Naive thymus-derived CD8-positive, alpha-beta T cell (primary cell): ENCODE measurements at regions not wholly inside any gene's neighbourhood (a gene's known extent, or its start where the extent isn't known, plus 50 kb on each side); places are given as distances from the start of the nearest gene placed in this dataset.

ENCODE experiments used
- ATAC-seq, 2 donors: fragments of 150-1000 bp; cut with Tn5 transposase in 1 of 2; sonication (Bioruptor Pico), chemical (Tn5 transposase) in 1 of 2; 1 replicate in 1 of 2; 2 replicates in 1 of 2; pipeline ENCODE4 v1.10.0; 2021; ENCODE audit warnings: mild to moderate bottlenecking in 2 of 2, moderate library complexity in 2 of 2
- POLR2A ChIA-PET: fragments of 350-600 bp; sonication (Branson Sonifier 250); formaldehyde crosslinking; loops from one replicate; lab custom pipeline; 2021; ENCODE audit warnings: antibody characterized with exemption; lab: Charles Lee
- DNase-seq, 10 donors: peaks; one replicate each; pipeline versions ENCODE4 v3.0.0 to v3.0.0-alpha.2; 2020 to 2022
- H3K27ac Mint-ChIP-seq, 10 donors: one replicate each; pipeline ENCODE4 v1.8.0; 2020 to 2022; ENCODE audit warnings: mild to moderate bottlenecking in 10 of 10, mixed read lengths in 10 of 10, moderate library complexity in 4 of 10, inconsistent platforms in 1 of 10
- H3K27me3 Mint-ChIP-seq, 5 donors: one replicate each; pipeline ENCODE4 v1.8.0; 2021 to 2022; ENCODE audit warnings: mixed read lengths in 5 of 5
- H3K36me3 Mint-ChIP-seq, 3 donors: one replicate each; pipeline ENCODE4 v1.8.0; 2020 to 2022; ENCODE audit warnings: mixed read lengths in 3 of 3, mild to moderate bottlenecking in 2 of 3, inconsistent platforms in 1 of 3
- H3K4me1 Mint-ChIP-seq, 4 donors: one replicate each; pipeline ENCODE4 v1.8.0; 2021 to 2022; ENCODE audit warnings: mixed read lengths in 4 of 4
- H3K4me3 Mint-ChIP-seq, 10 donors: one replicate each; pipeline ENCODE4 v1.8.0; 2020 to 2022; ENCODE audit warnings: mild to moderate bottlenecking in 10 of 10, mixed read lengths in 10 of 10, moderate library complexity in 6 of 10, inconsistent platforms in 1 of 10
- H3K9me3 Mint-ChIP-seq, 9 donors: one replicate each; pipeline ENCODE4 v1.8.0; 2020 to 2022; ENCODE audit warnings: mixed read lengths in 9 of 9, mild to moderate bottlenecking in 3 of 9, inconsistent platforms in 1 of 9, moderate library complexity in 1 of 9

DNA sequence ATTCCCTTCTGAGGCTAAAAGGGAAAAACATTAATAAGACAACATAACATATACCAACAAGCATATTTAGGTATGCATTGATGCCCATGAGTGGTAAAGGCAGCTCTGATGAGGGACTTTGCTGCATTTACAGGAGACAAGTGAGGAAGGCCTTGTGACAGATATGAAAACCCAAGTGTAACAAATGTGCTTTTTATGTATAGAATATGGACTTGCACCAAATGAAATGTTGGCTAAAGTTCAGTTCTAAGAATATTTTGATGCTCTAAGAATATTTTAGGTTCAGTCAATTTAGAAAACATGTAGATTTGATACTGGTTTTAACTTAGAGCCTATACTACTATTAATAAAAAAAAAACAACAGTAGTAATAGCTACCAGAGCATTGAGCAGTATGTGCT, 424.7 kb downstream of the LMO4 start:
- no peaks in the 10 kb centered on the region for H3K36me3 Mint-ChIP-seq
- H3K27ac Mint-ChIP-seq, result no peak overlapping the region
- ATAC-seq (no peak), DNase-seq (no peak)
- H3K4me3 Mint-ChIP-seq, result no peak overlapping the region
- peaks cover 0 to 1% (median 0%) of the 10 kb centered on the region in 4 donors for H3K4me1 Mint-ChIP-seq
- H3K9me3 Mint-ChIP-seq, result no peaks in the 10 kb centered on the region
- POLR2A ChIA-PET, result no interaction called here
- H3K27me3 Mint-ChIP-seq, result peaks cover 0 to 11% (median 2%) of the 10 kb centered on the region in 5 donors

DNA sequence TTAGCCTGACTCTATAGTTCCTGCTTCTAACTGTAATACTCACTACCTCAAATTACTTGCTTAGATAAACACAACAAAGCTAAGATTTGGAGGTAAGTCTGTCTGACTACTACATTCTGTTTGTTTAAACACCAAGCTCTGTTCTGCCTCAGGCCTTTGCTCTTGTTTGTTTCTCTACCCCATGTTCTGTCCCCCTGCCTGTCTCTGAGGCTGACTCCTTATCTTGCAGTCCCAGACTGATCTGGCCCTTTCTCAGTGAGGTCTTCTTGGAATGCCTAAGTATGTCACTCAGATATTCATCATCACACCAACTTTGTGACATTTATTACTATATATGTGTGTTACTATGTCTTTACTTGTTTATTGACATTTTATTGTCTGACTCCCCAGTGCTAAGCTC, 425.5 kb downstream of the LMO4 start:
- POLR2A ChIA-PET, result no interaction called here
- ATAC-seq, result no peak
- Mint-ChIP-seq H3K4me1 (peaks cover 0 to 1% (median 0%) of the 10 kb centered on the region in 4 donors), H3K4me3 (no peak overlapping the region), H3K27ac (no peak overlapping the region), H3K36me3 (no peaks in the 10 kb centered on the region), H3K9me3 (no peaks in the 10 kb centered on the region), H3K27me3 (peaks cover 0 to 11% (median 0%) of the 10 kb centered on the region in 5 donors)
- DNase-seq, result no peak

DNA sequence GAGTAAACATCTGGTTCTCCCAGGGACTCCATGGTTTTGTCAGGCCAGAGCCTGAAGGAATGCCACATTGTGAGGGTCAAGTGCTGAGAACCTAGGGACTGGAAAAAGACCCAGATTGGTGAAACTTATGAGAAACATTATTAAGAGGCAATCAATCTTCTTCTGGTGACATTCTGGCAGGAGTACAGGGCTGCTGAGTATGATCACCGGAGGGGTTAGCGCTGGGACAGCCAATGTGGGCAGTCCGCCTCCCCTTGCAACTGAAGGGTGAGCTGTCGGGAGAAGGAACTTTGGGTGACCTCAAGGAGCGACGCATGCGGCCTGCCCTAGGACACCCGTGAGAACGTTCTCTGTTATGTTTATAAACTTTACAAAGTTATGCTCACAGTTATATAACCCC, 429.0 kb downstream of the LMO4 start:
- POLR2A ChIA-PET, result no interaction called here
- Mint-ChIP-seq H3K4me3 (no peak overlapping the region), H3K36me3 (no peaks in the 10 kb centered on the region), H3K27me3 (peaks cover 0 to 11% (median 0%) of the 10 kb centered on the region in 5 donors), H3K27ac (no peak overlapping the region), H3K9me3 (no peaks in the 10 kb centered on the region), H3K4me1 (peaks cover 0 to 6% (median under 1%) of the 10 kb centered on the region in 4 donors)
- no peak for DNase-seq
- no peak for ATAC-seq

DNA sequence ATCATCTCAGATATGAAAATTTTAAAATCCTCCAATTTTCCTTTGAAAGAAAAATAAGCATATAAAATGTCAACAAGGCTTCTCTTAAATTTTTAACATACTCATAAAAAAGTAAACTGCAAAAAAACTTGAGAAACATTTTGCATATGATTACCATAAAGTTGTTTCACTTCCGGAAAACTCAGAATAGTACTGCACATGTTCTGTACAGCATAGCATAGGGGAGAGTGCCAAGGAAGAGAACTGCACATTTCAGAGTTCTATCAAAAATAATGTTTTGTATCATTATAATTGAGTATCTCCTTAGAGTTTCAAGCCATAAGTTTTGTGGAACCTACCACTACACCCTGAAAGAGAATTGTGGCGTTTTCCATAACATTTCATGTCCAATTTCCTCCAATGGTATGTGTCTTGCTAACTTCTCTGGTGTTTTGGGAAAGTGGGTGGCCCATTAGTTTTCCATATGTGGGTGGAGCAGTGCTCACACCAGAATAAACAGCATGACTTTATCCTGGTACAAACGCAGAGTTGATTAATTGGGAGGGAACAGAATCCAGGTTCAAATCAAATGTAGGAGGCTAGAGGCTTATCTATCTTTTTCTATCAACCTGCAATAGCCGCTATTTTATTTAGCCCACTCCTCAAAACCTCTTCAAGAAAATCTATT, 430.9 kb downstream of the LMO4 start:
- H3K36me3 Mint-ChIP-seq, result no peaks in the 10 kb centered on the region
- no peak for DNase-seq
- POLR2A ChIA-PET, result no interaction called here
- H3K27ac Mint-ChIP-seq, result no peak overlapping the region
- no peak for ATAC-seq
- H3K9me3 Mint-ChIP-seq, result peaks cover 0 to 2% (median 0%) of the 10 kb centered on the region in 9 donors
- H3K27me3 Mint-ChIP-seq, result peaks cover 0 to 11% (median 2%) of the 10 kb centered on the region in 5 donors
- no peak overlapping the region for H3K4me3 Mint-ChIP-seq
- peaks cover 0 to 6% (median under 1%) of the 10 kb centered on the region in 4 donors for H3K4me1 Mint-ChIP-seq

DNA sequence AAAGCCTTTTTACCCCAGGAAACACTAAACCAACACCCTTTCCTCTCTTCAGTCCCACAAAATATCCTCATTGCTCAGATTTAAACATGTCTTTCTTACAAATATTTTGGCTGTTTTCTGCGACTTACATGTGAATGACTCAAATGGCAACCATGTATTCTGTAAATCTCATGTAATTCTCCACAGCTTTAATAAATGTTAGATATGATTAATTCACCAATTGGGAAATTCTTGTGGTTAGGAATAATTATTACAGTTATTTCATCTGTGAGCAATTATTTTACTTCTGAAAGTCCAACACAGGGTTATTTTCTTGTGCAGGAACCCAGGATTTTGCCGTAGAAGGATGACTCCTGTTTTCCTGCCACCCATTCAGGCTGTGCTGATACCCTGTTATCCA, 431.5 kb downstream of the LMO4 start:
- POLR2A ChIA-PET, result no interaction called here
- ATAC-seq (no peak), DNase-seq (no peak)
- no peaks in the 10 kb centered on the region for H3K36me3 Mint-ChIP-seq
- peaks cover 0 to 2% (median 0%) of the 10 kb centered on the region in 9 donors for H3K9me3 Mint-ChIP-seq
- H3K27me3 Mint-ChIP-seq, result peaks cover 0 to 9% (median 2%) of the 10 kb centered on the region in 5 donors
- no peak overlapping the region for H3K4me3 Mint-ChIP-seq
- H3K27ac Mint-ChIP-seq, result no peak overlapping the region
- H3K4me1 Mint-ChIP-seq, result peaks cover 0 to 6% (median under 1%) of the 10 kb centered on the region in 4 donors

DNA sequence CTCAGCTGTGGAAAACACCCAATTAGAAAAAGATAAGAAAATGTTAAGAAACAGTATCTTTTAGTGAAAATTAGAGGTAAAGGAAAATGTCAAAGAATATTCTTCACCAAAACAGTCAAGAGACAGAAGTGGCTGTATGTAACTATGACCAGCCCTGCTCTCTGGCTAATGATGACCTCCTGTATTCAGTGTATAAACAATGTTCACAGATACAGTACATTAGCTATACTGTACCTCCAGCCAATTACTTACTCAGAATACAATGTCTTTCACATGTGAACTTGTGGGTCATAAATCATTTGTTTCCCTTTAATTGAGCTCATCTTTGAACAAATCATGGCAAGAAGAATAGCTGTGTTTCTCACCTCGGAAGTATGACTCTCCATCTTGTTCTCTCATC, 432.0 kb downstream of the LMO4 start:
- DNase-seq (no peak), ATAC-seq (no peak)
- Mint-ChIP-seq H3K27ac (no peak overlapping the region), H3K36me3 (no peaks in the 10 kb centered on the region), H3K4me3 (no peak overlapping the region), H3K4me1 (peaks cover 0 to 6% (median 0%) of the 10 kb centered on the region in 4 donors), H3K9me3 (peaks cover 0 to 2% (median 0%) of the 10 kb centered on the region in 9 donors), H3K27me3 (peaks cover 0 to 7% (median 1%) of the 10 kb centered on the region in 5 donors)
- POLR2A ChIA-PET, result no interaction called here

DNA sequence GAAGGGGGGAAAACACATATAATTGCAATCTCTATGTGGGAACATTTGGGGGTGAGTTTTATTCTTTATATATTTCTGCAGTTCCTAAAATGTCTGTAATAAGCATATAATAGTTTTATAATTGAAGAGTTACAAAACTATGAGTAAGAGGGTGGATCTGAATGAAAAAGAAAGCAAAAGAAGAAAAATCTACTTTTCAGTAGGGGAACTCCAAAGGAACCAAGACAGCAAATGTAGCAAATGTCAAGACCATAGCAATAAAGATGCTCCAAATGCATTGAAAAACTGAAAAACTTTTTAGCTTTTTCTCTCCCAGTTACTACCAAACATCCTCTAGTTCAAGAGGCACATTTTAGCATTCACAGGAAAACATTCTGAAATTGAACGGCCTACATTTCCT, 434.8 kb downstream of the LMO4 start:
- H3K27me3 Mint-ChIP-seq, result peaks cover 0 to 7% (median 0%) of the 10 kb centered on the region in 5 donors
- no peak for ATAC-seq
- H3K36me3 Mint-ChIP-seq, result peaks cover 0 to 4% (median 0%) of the 10 kb centered on the region in 3 donors
- H3K4me3 Mint-ChIP-seq, result no peak overlapping the region
- H3K27ac Mint-ChIP-seq, result no peak overlapping the region
- peaks cover 0 to 2% (median 0%) of the 10 kb centered on the region in 9 donors for H3K9me3 Mint-ChIP-seq
- DNase-seq, result no peak
- peaks cover 0 to 6% (median 0%) of the 10 kb centered on the region in 4 donors for H3K4me1 Mint-ChIP-seq
- POLR2A ChIA-PET, result no interaction called here

DNA sequence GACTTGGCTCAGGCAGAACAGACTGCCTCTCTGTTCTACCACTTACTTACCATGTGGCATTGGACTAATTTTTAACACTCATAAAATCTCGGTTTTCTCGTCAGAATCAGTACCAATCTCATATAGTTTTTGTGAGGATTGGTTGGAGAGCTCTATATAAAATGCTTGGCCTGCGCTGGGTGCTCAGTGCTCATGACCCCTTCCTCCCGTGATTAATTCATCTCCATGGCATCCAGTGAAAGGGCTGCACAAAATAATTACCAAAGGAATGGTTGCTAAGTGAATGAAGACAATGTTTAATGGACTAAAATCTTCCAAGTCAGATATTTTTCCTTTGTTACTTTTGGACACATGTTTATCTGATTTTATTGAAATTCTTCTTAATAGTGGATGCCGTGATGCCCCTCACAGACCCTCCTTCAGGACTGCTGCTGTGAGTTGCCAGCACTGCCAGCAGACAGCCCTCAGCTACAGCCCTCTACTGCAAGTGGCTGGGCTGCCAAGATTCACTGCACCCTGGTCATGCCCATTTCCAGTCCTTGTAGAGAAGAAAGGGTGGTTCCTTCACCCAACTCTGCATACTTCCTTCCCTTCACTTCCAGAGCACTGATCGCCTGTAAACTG, 436.5 kb downstream of the LMO4 start:
- no peak overlapping the region for H3K4me3 Mint-ChIP-seq
- DNase-seq (no peak), ATAC-seq (no peak)
- peaks cover 0 to 7% (median 0%) of the 10 kb centered on the region in 5 donors for H3K27me3 Mint-ChIP-seq
- peaks cover 0 to 4% (median 0%) of the 10 kb centered on the region in 3 donors for H3K36me3 Mint-ChIP-seq
- H3K9me3 Mint-ChIP-seq, result peaks cover 0 to 12% (median 1%) of the 10 kb centered on the region in 9 donors
- H3K4me1 Mint-ChIP-seq, result peaks cover 0 to under 1% (median 0%) of the 10 kb centered on the region in 4 donors
- POLR2A ChIA-PET, result no interaction called here
- no peak overlapping the region for H3K27ac Mint-ChIP-seq

DNA sequence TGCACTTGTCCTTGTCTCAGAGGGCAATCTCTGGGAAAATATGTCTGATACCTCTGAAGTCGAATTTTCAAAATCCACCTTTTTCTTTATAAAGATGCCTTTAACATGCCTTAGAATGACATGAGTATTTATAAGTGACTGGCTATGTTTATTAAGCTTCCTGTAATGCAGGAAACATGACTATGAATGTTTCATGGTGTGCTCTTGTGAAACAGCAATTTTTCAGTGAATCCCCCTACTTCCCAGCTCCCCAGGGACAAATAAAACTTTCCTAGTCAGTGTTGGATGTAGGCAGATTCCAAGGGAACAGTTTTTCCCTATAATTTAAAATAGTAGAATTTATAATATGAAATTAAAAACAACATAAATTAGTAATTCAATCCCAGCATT, 437.0 kb downstream of the LMO4 start:
- Mint-ChIP-seq H3K27ac (no peak overlapping the region), H3K4me1 (no peaks in the 10 kb centered on the region), H3K9me3 (peaks cover 0 to 12% (median 1%) of the 10 kb centered on the region in 9 donors), H3K36me3 (peaks cover 0 to 4% (median 0%) of the 10 kb centered on the region in 3 donors), H3K27me3 (peaks cover 0 to 7% (median 0%) of the 10 kb centered on the region in 5 donors), H3K4me3 (no peak overlapping the region)
- POLR2A ChIA-PET, result no interaction called here
- no peak for ATAC-seq
- DNase-seq, result no peak

DNA sequence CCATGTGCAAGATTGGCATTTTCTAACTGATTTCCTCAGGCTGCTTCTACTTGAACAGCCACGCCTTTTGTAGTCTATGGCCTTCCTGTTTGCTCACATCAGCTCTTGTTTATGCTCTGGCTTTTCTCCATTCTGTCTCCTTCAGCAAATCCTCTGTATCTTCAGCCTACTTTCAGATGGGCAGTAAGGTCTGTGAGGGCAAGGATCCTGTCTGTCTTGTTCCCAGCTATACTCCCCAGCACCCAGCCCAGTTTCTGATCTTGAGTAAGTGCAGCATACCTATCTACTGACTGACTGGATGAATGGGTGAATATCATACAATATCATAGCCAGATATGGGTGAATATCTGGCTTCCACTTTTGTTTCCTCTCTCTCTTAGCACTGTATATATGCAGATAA, 438.1 kb downstream of the LMO4 start:
- Mint-ChIP-seq H3K36me3 (peaks cover 0 to 4% (median 0%) of the 10 kb centered on the region in 3 donors), H3K4me1 (no peaks in the 10 kb centered on the region), H3K27ac (no peak overlapping the region), H3K9me3 (peaks cover 0 to 12% (median 1%) of the 10 kb centered on the region in 9 donors), H3K4me3 (no peak overlapping the region), H3K27me3 (peaks cover 0 to 7% (median 0%) of the 10 kb centered on the region in 5 donors)
- ATAC-seq, result no peak
- POLR2A ChIA-PET, result no interaction called here
- no peak for DNase-seq

DNA sequence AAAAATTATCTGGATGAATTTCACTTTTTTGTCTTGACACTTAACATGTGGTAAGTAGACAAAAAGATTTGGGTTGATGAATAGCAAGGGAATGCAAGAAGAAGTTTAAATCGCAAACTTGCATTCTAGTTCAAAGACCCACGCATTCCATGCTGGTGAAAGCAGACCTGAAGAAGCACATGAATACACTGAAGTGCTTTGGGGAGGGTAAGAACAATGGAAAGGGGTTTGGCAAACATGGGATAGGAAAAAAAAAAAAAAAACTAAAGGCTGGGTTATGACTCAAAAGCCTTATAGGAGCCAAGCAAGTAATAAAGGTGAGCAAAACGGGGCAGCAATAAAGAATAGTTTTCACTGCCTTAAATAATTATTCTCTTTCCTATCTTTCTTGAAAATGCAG, 450.2 kb downstream of the LMO4 start:
- Mint-ChIP-seq H3K4me3 (no peak overlapping the region), H3K4me1 (no peaks in the 10 kb centered on the region), H3K36me3 (no peaks in the 10 kb centered on the region), H3K27me3 (peaks cover 0 to 13% (median 3%) of the 10 kb centered on the region in 5 donors), H3K27ac (no peak overlapping the region), H3K9me3 (no peaks in the 10 kb centered on the region)
- POLR2A ChIA-PET, result no interaction called here
- ATAC-seq (no peak), DNase-seq (no peak)

DNA sequence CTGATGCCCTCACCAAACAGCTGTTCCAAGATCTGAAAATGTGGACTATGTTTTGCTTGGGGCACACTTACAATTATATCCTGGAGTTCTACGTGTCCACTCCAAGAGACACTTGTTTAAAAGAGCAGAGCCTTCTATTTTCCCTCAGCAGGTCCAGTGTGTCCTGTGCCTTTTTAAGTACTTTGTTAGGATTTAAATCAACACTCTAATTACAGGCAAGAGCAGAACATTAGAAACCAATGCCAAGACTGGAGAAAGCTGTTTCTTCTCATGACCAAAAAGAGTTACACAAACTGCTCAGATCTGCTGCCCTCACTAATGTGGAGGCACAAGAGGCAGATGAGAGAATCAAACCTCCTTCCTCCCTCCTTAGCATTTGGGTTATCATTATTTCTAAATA, 452.9 kb downstream of the LMO4 start:
- H3K4me3 Mint-ChIP-seq, result no peak overlapping the region
- ATAC-seq (no peak), DNase-seq (no peak)
- H3K27me3 Mint-ChIP-seq, result peaks cover 0 to 21% (median 2%) of the 10 kb centered on the region in 5 donors
- no peaks in the 10 kb centered on the region for H3K4me1 Mint-ChIP-seq
- H3K9me3 Mint-ChIP-seq, result no peaks in the 10 kb centered on the region
- H3K27ac Mint-ChIP-seq, result no peak overlapping the region
- POLR2A ChIA-PET, result no interaction called here
- no peaks in the 10 kb centered on the region for H3K36me3 Mint-ChIP-seq

DNA sequence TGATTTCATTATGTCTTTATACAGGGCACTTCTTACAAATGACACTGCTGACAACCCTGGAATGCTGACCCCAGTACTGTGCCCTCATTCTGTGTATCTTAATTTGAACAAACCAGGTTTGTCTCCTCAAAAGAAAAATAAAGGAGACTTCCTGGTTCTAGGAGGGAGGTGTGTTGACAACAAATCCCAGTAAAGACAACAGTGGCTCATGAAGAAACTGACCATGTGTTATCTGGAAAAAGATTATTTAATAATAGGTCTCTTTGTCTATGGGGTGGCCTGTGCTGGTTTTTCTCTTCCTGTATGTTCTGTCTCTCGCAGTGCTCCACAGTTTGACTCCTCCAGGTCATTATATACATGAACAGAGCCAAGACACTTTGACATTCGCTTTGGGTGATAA, 454.6 kb downstream of the LMO4 start:
- H3K4me1 Mint-ChIP-seq, result no peaks in the 10 kb centered on the region
- DNase-seq, result no peak
- no peak for ATAC-seq
- no peaks in the 10 kb centered on the region for H3K36me3 Mint-ChIP-seq
- H3K27me3 Mint-ChIP-seq, result peaks cover 0 to 19% (median 2%) of the 10 kb centered on the region in 5 donors
- POLR2A ChIA-PET, result no interaction called here
- H3K9me3 Mint-ChIP-seq, result no peaks in the 10 kb centered on the region
- no peak overlapping the region for H3K27ac Mint-ChIP-seq
- no peak overlapping the region for H3K4me3 Mint-ChIP-seq
